GM12873 (cell line): ENCODE measurements at regions not wholly inside any gene's neighbourhood (a gene's known extent, or its start where the extent isn't known, plus 50 kb on each side); places are given as distances from the start of the nearest gene placed in this dataset.

Source experiments
- CTCF ChIP-seq: IDR thresholded peaks from 2 replicates; pipeline ENCODE4 v1.5.1; 2012; ENCODE audit warnings: low read depth, mild to moderate bottlenecking, moderate library complexity, low read length, control low read depth; ENCODE audit not compliant: insufficient read depth; ENCODE audit errors: missing control alignments

- TF ChIP-seq CTCF: no peak
Measured at GRCh38 chr3:170792471-170792870, 77.5 kb downstream of the RPL22L1 start.

- no peak for TF ChIP-seq CTCF
Measured at GRCh38 chr3:170790647-170791046, 79.3 kb downstream of the RPL22L1 start.

GRCh38 chr3:170787464-170787863, 82.5 kb downstream of the RPL22L1 start:
- no peak for TF ChIP-seq CTCF

- TF ChIP-seq CTCF: no peak
Measured at GRCh38 chr3:170785454-170785853, 84.5 kb downstream of the RPL22L1 start.

- TF ChIP-seq CTCF: no peak
Measured at GRCh38 chr3:170784406-170784805, 85.6 kb downstream of the RPL22L1 start.

GRCh38 chr3:170780955-170781354, 89.0 kb downstream of the RPL22L1 start:
- no peak for TF ChIP-seq CTCF

GRCh38 chr3:170780471-170780870, 89.5 kb downstream of the RPL22L1 start:
- no peak for TF ChIP-seq CTCF
